A673 (cell line): ENCODE measurements at regions not wholly inside any gene's neighbourhood (a gene's known extent, or its start where the extent isn't known, plus 50 kb on each side); places are given as distances from the start of the nearest gene placed in this dataset.

Source experiments
- BruUV-seq: library from RNA; stranded (reverse); fragments of 400-500 nt; replicated peaks from 2 replicates; lab custom pipeline; 2021; lab: Mats Ljungman, UMichigan
- CTCF ChIA-PET: fragments of 300-600 bp; sonication (Branson Sonifier 250); formaldehyde crosslinking; loops from one replicate; lab custom pipeline; 2022; ENCODE audit warnings: antibody characterized with exemption; lab: Charles Lee
- POLR2A ChIA-PET: fragments of 300-600 bp; sonication (Branson Sonifier 250); formaldehyde crosslinking; loops from one replicate; lab custom pipeline; 2022; ENCODE audit warnings: antibody characterized with exemption; ENCODE audit not compliant: low non-redundant PET; lab: Charles Lee
- DNase-seq: peaks from one replicate; pipeline ENCODE4 v3.0.0-alpha.2; 2015; ENCODE audit warnings: low spot score
- H3K27ac ChIP-seq: fragments of 200-600 bp; sonication (generic); 2 replicates; pipeline ENCODE4 v1.5.1; 2016; ENCODE audit warnings: mixed run types, low read depth, mild to moderate bottlenecking, mixed read lengths, antibody characterized with exemption, low read length; ENCODE audit not compliant: poor library complexity, severe bottlenecking
- H3K27me3 ChIP-seq: fragments of 200-600 bp; sonication (generic); replicated peaks from 2 replicates; pipeline ENCODE4 v1.6.1; 2017; ENCODE audit warnings: mixed run types, low read depth, mild to moderate bottlenecking, mixed read lengths, antibody characterized with exemption, low read length; ENCODE audit not compliant: insufficient read depth, poor library complexity
- H3K36me3 ChIP-seq: fragments of 200-600 bp; sonication (generic); 2 replicates; pipeline ENCODE4 v1.6.1; 2016; ENCODE audit warnings: mixed run types, mild to moderate bottlenecking, mixed read lengths, antibody characterized with exemption, low read length; ENCODE audit not compliant: insufficient read depth, poor library complexity, severe bottlenecking
- H3K4me1 ChIP-seq: fragments of 200-600 bp; sonication (generic); 2 replicates; pipeline ENCODE4 v1.6.1; 2017; ENCODE audit warnings: mixed run types, mild to moderate bottlenecking, mixed read lengths, antibody characterized with exemption, low read length; ENCODE audit not compliant: insufficient read depth, poor library complexity, severe bottlenecking
- H3K4me3 ChIP-seq: fragments of 200-600 bp; sonication (generic); 2 replicates; pipeline ENCODE4 v1.5.1; 2016; ENCODE audit warnings: low read depth, mixed run types, mild to moderate bottlenecking, mixed read lengths, low read length; ENCODE audit not compliant: poor library complexity, severe bottlenecking
- H3K9me3 ChIP-seq: fragments of 200-600 bp; sonication (generic); 2 replicates; pipeline ENCODE4 v1.6.1; 2016; ENCODE audit warnings: mixed run types, low read depth, mild to moderate bottlenecking, mixed read lengths, antibody characterized with exemption, low read length; ENCODE audit not compliant: poor library complexity, severe bottlenecking
- EZH2 ChIP-seq: fragments of 200-600 bp; sonication (generic); IDR thresholded peaks from 2 replicates; pipeline ENCODE4 v1.6.1; 2017; ENCODE audit warnings: borderline replicate concordance, low read depth, mild to moderate bottlenecking, mixed read lengths, antibody characterized with exemption, low read length; ENCODE audit not compliant: poor library complexity, severe bottlenecking
- intact Hi-C: fragments of 100-400 bp; cut with micrococcal nuclease; formaldehyde crosslinking; loops from one replicate; pipeline ENCODE4 v1.10.0; 2022; ENCODE audit not compliant: unreplicated experiment
- TF ChIP-seq, protein P1 (sequence below): fragments of 300-800, 200-600 bp; sonication (generic); conservative IDR thresholded peaks from 2 replicates; pipeline ENCODE4 v1.5.1; 2017; ENCODE audit warnings: low read depth, mild to moderate bottlenecking, antibody characterized with exemption, low read length, moderate library complexity, mixed read lengths

DNA sequence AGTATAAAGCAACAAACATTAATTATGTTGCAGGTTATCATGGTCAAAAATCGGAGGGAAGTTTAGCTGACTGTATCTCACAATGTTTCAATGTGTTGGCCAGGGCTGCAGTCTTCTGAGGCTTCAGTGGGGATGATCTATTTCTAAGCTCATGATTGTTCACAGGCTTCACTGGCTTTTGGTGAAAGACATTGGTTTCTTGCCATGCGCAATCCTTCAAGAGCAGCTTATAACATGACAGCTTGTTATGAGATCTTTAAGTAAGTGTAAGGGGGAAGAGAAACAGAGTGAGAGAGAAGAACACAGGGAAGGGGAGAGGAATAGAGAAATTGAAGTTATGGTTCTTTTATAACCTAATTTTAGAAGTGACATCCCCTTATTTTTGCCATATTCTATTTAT is 385.9 kb upstream of the CHD1 start:
- Histone ChIP-seq H3K9me3 (no peaks in the 10 kb centered on the region), H3K27ac (no peak overlapping the region), H3K4me1 (no peaks in the 10 kb centered on the region), H3K4me3 (no peak overlapping the region), H3K27me3 (no peaks in the 10 kb centered on the region), H3K36me3 (no peaks in the 10 kb centered on the region)
- no peak for DNase-seq
- BruUV-seq, result no TSS peak
- ChIA-PET POLR2A (no interaction called here), CTCF (no interaction called here)
- intact Hi-C loops, result loop anchor here (5.0 to 10.0 kb wide), 2 partner anchors 147 to 210 kb away; no protein-coding TSS in a partner anchor
- TF ChIP-seq EZH2, result no peak
- TF ChIP-seq, protein P1, sequence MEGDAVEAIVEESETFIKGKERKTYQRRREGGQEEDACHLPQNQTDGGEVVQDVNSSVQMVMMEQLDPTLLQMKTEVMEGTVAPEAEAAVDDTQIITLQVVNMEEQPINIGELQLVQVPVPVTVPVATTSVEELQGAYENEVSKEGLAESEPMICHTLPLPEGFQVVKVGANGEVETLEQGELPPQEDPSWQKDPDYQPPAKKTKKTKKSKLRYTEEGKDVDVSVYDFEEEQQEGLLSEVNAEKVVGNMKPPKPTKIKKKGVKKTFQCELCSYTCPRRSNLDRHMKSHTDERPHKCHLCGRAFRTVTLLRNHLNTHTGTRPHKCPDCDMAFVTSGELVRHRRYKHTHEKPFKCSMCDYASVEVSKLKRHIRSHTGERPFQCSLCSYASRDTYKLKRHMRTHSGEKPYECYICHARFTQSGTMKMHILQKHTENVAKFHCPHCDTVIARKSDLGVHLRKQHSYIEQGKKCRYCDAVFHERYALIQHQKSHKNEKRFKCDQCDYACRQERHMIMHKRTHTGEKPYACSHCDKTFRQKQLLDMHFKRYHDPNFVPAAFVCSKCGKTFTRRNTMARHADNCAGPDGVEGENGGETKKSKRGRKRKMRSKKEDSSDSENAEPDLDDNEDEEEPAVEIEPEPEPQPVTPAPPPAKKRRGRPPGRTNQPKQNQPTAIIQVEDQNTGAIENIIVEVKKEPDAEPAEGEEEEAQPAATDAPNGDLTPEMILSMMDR, result no peak

DNA sequence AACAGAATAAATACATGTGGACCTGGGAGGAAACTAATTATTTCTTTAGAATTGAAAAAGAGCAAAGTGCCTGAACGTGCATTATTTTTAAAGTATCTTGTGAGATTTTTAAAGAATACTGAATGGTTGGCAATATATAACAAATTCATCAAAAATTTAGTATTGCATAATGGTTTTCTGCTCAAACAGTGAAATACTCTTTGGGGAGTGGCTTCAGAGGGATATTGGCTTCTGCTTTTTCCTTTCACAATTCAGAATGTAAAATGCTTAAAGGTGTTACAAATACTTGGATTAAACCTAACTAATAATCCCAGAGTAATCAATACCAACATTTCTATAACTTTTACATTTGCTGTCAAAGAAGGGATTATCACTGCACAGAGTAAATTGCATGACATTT is 379.3 kb upstream of the CHD1 start:
- ChIA-PET POLR2A (no interaction called here), CTCF (no interaction called here)
- DNase-seq, result no peak
- Histone ChIP-seq H3K9me3 (no peaks in the 10 kb centered on the region), H3K4me1 (no peaks in the 10 kb centered on the region), H3K4me3 (no peak overlapping the region), H3K27me3 (no peaks in the 10 kb centered on the region), H3K36me3 (no peaks in the 10 kb centered on the region), H3K27ac (no peak overlapping the region)
- BruUV-seq, result no TSS peak
- TF ChIP-seq, protein P1, result no peak
- no peak for TF ChIP-seq EZH2
- intact Hi-C loops, result no loop called here

DNA sequence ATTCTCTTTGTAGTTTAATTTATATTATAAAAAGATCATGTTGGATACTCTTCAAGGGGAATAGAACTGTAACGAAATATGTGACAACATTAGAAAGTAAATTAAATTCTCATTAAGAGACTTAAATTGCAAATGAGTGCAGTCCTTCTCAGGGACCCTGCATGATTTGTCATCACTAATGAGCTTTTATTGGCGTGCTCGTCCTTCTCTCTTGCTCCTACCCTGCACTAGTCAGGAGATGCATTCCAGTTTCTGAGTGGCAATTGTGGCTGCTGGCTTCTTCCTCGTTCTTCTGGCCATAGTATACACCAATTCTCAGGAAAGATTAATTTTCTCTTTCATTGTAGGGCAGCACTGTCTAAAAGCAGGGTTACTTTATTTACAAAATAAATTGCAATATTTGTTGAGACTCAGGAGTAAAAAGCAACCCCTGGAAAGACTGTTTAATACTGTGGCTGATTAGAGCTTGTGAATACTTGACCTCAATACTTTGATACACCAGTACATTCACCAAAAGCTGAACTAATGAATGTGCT is 376.3 kb upstream of the CHD1 start:
- no peak for DNase-seq
- ChIA-PET CTCF (no interaction called here), POLR2A (no interaction called here)
- Histone ChIP-seq H3K4me1 (no peaks in the 10 kb centered on the region), H3K4me3 (no peak overlapping the region), H3K36me3 (no peaks in the 10 kb centered on the region), H3K9me3 (no peaks in the 10 kb centered on the region), H3K27me3 (no peaks in the 10 kb centered on the region), H3K27ac (no peak overlapping the region)
- TF ChIP-seq EZH2, result no peak
- TF ChIP-seq, protein P1, result no peak
- intact Hi-C loops, result no loop called here
- no TSS peak for BruUV-seq
